GM23338 (cell line): ENCODE measurements at regions not wholly inside any gene's neighbourhood (a gene's known extent, or its start where the extent isn't known, plus 50 kb on each side); places are given as distances from the start of the nearest gene placed in this dataset.

Source experiments
- ATAC-seq: fragments of 200-7000 bp; cut with Tn5 transposase; 3 replicates; pipeline ENCODE4 v1.9.1; 2020
- DNase-seq: peaks from one replicate; pipeline ENCODE4 v3.0.0-alpha.2; 2015; ENCODE audit warnings: low spot score
- H2AFZ ChIP-seq: fragments of 200-600 bp; sonication (generic); 2 replicates; pipeline ENCODE4 v1.8.0; 2016; ENCODE audit warnings: antibody characterized with exemption, mild to moderate bottlenecking, moderate library complexity
- H3F3A ChIP-seq: fragments of 200-600 bp; sonication (generic); replicated peaks from 2 replicates; pipeline ENCODE4 v1.8.0; 2017; ENCODE audit warnings: antibody characterized with exemption, mixed run types, low read depth
- H3K27ac ChIP-seq: fragments of 200-600 bp; sonication (generic); 2 replicates; pipeline ENCODE4 v1.6.1; 2016; ENCODE audit warnings: low read depth
- H3K27me3 ChIP-seq: fragments of 200-600 bp; sonication (generic); 2 replicates; pipeline ENCODE4 v1.8.0; 2016; ENCODE audit warnings: mild to moderate bottlenecking, mixed run types, moderate library complexity; ENCODE audit not compliant: insufficient read depth
- H3K36me3 ChIP-seq: fragments of 200-600 bp; sonication (generic); 2 replicates; pipeline ENCODE4 v1.8.0; 2016; ENCODE audit warnings: mild to moderate bottlenecking; ENCODE audit not compliant: insufficient read depth
- H3K4me1 ChIP-seq: fragments of 200-600 bp; sonication (generic); 2 replicates; pipeline ENCODE4 v1.8.0; 2016; ENCODE audit warnings: mild to moderate bottlenecking, moderate library complexity; ENCODE audit not compliant: insufficient read depth
- H3K4me2 ChIP-seq: fragments of 200-600 bp; sonication (generic); 2 replicates; pipeline ENCODE4 v1.7.1; 2017; ENCODE audit warnings: mixed run types
- H3K4me3 ChIP-seq: fragments of 200-600 bp; sonication (generic); 2 replicates; pipeline ENCODE4 v1.6.1; 2016; ENCODE audit warnings: mixed run types
- H3K79me2 ChIP-seq: fragments of 200-600 bp; sonication (generic); replicated peaks from 2 replicates; pipeline ENCODE4 v1.8.0; 2017; ENCODE audit warnings: mild to moderate bottlenecking; ENCODE audit not compliant: insufficient read depth
- H3K9me2 ChIP-seq: fragments of 200-600 bp; sonication (generic); 2 replicates; pipeline ENCODE4 v1.8.0; 2017; ENCODE audit not compliant: insufficient read depth
- H4K20me1 ChIP-seq: fragments of 200-600 bp; sonication (generic); replicated peaks from 2 replicates; pipeline ENCODE4 v1.8.0; 2017; ENCODE audit warnings: mild to moderate bottlenecking; ENCODE audit not compliant: insufficient read depth
- H3K27ac Mint-ChIP-seq: 2 replicates; pipeline ENCODE4 v1.8.0; 2020; ENCODE audit warnings: inconsistent platforms, mild to moderate bottlenecking, moderate library complexity, mixed read lengths
- H3K27me3 Mint-ChIP-seq: 3 replicates; pipeline ENCODE4 v1.8.0; 2022; ENCODE audit warnings: low read depth, mild to moderate bottlenecking, moderate library complexity, mixed read lengths, inconsistent platforms; ENCODE audit not compliant: insufficient read depth, poor library complexity
- H3K36me3 Mint-ChIP-seq: 3 replicates; pipeline ENCODE4 v1.8.0; 2021; ENCODE audit warnings: low read depth, mild to moderate bottlenecking, inconsistent platforms, moderate library complexity, mixed read lengths
- H3K4me1 Mint-ChIP-seq: 3 replicates; pipeline ENCODE4 v1.8.0; 2020; ENCODE audit warnings: mild to moderate bottlenecking, inconsistent platforms, mixed read lengths
- H3K4me3 Mint-ChIP-seq: 3 replicates; pipeline ENCODE4 v1.8.0; 2021; ENCODE audit warnings: moderate library complexity, mild to moderate bottlenecking, inconsistent platforms, mixed read lengths
- H3K9me3 Mint-ChIP-seq: 3 replicates; pipeline ENCODE4 v1.8.0; 2020; ENCODE audit warnings: moderate library complexity, mild to moderate bottlenecking, inconsistent platforms, mixed read lengths
- CREB1 ChIP-seq: fragments of 250-450 bp; sonication (Bioruptor Pico); IDR thresholded peaks from 2 replicates; pipeline ENCODE4 v1.5.0; 2020; ENCODE audit warnings: low read depth, mild to moderate bottlenecking, moderate library complexity
- EZH2 ChIP-seq: fragments of 200-600 bp; sonication (generic); IDR thresholded peaks from one replicate; pipeline ENCODE4 v1.8.0; 2017; ENCODE audit warnings: antibody characterized with exemption, mild to moderate bottlenecking, low read depth; ENCODE audit not compliant: unreplicated experiment
- JUNB ChIP-seq: IDR thresholded peaks from one replicate; pipeline ENCODE4 v1.6.1; 2016; ENCODE audit warnings: antibody characterized with exemption; ENCODE audit not compliant: unreplicated experiment
- NANOG ChIP-seq: IDR thresholded peaks from 2 replicates; pipeline ENCODE4 v1.6.1; 2016; ENCODE audit warnings: antibody characterized with exemption, borderline replicate concordance
- STAT1 ChIP-seq: IDR thresholded peaks from one replicate; pipeline ENCODE4 v1.6.1; 2016; ENCODE audit warnings: antibody characterized with exemption; ENCODE audit not compliant: unreplicated experiment
- TF ChIP-seq, protein P1 (sequence below), 2 experiments: fragments of 200-600 bp in 1 of 2; sonication (generic) in 1 of 2; conservative IDR thresholded peaks; 2 replicates each; pipeline versions ENCODE4 v1.5.1 to v1.6.1; 2016 to 2017; ENCODE audit warnings: antibody characterized with exemption in 2 of 2, low read depth in 2 of 2, mild to moderate bottlenecking in 2 of 2, moderate library complexity in 1 of 2
- TF ChIP-seq, protein P2 (sequence below): fragments of 250-450 bp; sonication (Bioruptor Pico); IDR thresholded peaks from 2 replicates; pipeline ENCODE4 v1.5.0; 2020; ENCODE audit warnings: mild to moderate bottlenecking, moderate library complexity

DNA sequence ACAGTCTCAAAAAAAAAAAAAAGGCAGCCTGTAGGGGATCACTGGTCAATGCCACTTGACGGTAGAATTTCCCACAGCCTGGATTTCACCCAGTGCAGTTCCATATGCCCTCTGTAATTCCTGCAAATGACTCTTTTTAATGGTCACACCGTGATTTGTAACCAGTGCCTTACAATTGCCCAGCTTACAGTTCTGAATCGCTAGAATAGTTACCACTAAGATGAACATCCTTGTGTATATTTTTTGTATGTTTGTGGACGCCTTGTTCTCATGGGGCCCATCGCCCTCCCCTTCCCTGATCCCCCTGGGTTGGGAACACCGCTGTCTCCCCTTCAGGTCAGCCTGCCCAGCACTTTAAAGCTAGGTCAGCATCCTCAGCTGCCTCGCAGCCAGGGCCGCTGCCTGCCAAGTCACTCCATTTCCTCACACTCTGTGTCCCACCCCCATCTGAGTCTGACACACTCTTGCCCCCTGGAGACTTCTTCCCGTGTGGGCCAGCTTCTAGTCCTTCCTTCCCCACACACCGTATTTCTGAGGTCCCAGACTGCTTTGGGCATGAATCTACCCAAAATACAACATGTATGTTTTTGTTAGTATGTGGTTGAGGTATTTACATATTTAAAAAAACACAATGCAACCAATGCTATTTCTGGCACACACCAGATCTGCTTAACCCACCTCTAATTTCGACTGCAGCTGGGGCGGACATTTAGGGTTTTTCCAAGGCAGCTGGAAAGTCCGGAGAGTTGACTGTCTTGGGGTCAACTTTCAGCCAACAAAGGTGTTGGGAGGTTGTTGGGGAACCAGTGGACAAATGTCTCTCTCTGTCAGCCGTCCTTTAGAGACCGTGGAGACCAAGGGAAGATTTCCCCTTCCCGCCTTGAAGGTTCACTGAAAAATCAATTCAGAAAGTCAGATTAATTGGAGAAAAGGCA lies 120.5 kb upstream of the NEK6 start:
- no peaks in the 10 kb centered on the region for H3K9me3 Mint-ChIP-seq
- Histone ChIP-seq H3K4me2 (no peak overlapping the region), H3K79me2 (no peaks in the 10 kb centered on the region), H3K27ac (no peak overlapping the region), H3K9me2 (no peaks in the 10 kb centered on the region), H3K27me3 (no peaks in the 10 kb centered on the region), H3K4me1 (no peaks in the 10 kb centered on the region), H2AFZ (no peak overlapping the region), H3F3A (no peaks in the 10 kb centered on the region), H3K4me3 (no peak overlapping the region), H4K20me1 (no peaks in the 10 kb centered on the region), H3K36me3 (no peaks in the 10 kb centered on the region)
- H3K27me3 Mint-ChIP-seq, result peaks cover 4% of the 10 kb centered on the region
- no peak overlapping the region for H3K4me3 Mint-ChIP-seq
- ATAC-seq (no peak), DNase-seq (no peak)
- H3K27ac Mint-ChIP-seq, result no peak overlapping the region
- TF ChIP-seq, protein P1, sequence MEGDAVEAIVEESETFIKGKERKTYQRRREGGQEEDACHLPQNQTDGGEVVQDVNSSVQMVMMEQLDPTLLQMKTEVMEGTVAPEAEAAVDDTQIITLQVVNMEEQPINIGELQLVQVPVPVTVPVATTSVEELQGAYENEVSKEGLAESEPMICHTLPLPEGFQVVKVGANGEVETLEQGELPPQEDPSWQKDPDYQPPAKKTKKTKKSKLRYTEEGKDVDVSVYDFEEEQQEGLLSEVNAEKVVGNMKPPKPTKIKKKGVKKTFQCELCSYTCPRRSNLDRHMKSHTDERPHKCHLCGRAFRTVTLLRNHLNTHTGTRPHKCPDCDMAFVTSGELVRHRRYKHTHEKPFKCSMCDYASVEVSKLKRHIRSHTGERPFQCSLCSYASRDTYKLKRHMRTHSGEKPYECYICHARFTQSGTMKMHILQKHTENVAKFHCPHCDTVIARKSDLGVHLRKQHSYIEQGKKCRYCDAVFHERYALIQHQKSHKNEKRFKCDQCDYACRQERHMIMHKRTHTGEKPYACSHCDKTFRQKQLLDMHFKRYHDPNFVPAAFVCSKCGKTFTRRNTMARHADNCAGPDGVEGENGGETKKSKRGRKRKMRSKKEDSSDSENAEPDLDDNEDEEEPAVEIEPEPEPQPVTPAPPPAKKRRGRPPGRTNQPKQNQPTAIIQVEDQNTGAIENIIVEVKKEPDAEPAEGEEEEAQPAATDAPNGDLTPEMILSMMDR (conservative IDR thresholded peaks at IDR 0.05; ENCODE audit: low read depth in 2 of 2), result no peak
- TF ChIP-seq EZH2 (no peak), STAT1 (no peak), CREB1 (CRISPR knock-in tag) (no peak), NANOG (no peak), JUNB (no peak)
- TF ChIP-seq, protein P2, sequence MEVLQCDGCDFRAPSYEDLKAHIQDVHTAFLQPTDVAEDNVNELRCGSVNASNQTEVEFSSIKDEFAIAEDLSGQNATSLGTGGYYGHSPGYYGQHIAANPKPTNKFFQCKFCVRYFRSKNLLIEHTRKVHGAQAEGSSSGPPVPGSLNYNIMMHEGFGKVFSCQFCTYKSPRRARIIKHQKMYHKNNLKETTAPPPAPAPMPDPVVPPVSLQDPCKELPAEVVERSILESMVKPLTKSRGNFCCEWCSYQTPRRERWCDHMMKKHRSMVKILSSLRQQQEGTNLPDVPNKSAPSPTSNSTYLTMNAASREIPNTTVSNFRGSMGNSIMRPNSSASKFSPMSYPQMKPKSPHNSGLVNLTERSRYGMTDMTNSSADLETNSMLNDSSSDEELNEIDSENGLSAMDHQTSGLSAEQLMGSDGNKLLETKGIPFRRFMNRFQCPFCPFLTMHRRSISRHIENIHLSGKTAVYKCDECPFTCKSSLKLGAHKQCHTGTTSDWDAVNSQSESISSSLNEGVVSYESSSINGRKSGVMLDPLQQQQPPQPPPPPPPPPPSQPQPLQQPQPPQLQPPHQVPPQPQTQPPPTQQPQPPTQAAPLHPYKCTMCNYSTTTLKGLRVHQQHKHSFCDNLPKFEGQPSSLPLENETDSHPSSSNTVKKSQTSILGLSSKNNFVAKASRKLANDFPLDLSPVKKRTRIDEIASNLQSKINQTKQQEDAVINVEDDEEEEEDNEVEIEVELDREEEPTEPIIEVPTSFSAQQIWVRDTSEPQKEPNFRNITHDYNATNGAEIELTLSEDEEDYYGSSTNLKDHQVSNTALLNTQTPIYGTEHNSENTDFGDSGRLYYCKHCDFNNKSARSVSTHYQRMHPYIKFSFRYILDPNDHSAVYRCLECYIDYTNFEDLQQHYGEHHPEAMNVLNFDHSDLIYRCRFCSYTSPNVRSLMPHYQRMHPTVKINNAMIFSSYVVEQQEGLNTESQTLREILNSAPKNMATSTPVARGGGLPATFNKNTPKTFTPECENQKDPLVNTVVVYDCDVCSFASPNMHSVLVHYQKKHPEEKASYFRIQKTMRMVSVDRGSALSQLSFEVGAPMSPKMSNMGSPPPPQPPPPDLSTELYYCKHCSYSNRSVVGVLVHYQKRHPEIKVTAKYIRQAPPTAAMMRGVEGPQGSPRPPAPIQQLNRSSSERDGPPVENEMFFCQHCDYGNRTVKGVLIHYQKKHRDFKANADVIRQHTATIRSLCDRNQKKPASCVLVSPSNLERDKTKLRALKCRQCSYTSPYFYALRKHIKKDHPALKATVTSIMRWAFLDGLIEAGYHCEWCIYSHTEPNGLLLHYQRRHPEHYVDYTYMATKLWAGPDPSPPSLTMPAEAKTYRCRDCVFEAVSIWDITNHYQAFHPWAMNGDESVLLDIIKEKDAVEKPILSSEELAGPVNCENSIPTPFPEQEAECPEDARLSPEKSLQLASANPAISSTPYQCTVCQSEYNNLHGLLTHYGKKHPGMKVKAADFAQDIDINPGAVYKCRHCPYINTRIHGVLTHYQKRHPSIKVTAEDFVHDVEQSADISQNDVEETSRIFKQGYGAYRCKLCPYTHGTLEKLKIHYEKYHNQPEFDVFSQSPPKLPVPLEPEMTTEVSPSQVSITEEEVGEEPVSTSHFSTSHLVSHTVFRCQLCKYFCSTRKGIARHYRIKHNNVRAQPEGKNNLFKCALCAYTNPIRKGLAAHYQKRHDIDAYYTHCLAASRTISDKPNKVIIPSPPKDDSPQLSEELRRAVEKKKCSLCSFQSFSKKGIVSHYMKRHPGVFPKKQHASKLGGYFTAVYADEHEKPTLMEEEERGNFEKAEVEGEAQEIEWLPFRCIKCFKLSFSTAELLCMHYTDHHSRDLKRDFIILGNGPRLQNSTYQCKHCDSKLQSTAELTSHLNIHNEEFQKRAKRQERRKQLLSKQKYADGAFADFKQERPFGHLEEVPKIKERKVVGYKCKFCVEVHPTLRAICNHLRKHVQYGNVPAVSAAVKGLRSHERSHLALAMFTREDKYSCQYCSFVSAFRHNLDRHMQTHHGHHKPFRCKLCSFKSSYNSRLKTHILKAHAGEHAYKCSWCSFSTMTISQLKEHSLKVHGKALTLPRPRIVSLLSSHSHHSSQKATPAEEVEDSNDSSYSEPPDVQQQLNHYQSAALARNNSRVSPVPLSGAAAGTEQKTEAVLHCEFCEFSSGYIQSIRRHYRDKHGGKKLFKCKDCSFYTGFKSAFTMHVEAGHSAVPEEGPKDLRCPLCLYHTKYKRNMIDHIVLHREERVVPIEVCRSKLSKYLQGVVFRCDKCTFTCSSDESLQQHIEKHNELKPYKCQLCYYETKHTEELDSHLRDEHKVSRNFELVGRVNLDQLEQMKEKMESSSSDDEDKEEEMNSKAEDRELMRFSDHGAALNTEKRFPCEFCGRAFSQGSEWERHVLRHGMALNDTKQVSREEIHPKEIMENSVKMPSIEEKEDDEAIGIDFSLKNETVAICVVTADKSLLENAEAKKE (CRISPR knock-in tag), result no peak
- no peaks in the 10 kb centered on the region for H3K4me1 Mint-ChIP-seq
- H3K36me3 Mint-ChIP-seq, result no peaks in the 10 kb centered on the region
